ENCODE measurements at regions not wholly inside any gene's neighbourhood (a gene's known extent, or its start where the extent isn't known, plus 50 kb on each side); places are given as distances from the start of the nearest gene placed in this dataset.

GRCh38 chr2:71944806-71945602, 202.7 kb downstream of the CYP26B1 start (continued):
- TF ChIP-seq, protein P1, sequence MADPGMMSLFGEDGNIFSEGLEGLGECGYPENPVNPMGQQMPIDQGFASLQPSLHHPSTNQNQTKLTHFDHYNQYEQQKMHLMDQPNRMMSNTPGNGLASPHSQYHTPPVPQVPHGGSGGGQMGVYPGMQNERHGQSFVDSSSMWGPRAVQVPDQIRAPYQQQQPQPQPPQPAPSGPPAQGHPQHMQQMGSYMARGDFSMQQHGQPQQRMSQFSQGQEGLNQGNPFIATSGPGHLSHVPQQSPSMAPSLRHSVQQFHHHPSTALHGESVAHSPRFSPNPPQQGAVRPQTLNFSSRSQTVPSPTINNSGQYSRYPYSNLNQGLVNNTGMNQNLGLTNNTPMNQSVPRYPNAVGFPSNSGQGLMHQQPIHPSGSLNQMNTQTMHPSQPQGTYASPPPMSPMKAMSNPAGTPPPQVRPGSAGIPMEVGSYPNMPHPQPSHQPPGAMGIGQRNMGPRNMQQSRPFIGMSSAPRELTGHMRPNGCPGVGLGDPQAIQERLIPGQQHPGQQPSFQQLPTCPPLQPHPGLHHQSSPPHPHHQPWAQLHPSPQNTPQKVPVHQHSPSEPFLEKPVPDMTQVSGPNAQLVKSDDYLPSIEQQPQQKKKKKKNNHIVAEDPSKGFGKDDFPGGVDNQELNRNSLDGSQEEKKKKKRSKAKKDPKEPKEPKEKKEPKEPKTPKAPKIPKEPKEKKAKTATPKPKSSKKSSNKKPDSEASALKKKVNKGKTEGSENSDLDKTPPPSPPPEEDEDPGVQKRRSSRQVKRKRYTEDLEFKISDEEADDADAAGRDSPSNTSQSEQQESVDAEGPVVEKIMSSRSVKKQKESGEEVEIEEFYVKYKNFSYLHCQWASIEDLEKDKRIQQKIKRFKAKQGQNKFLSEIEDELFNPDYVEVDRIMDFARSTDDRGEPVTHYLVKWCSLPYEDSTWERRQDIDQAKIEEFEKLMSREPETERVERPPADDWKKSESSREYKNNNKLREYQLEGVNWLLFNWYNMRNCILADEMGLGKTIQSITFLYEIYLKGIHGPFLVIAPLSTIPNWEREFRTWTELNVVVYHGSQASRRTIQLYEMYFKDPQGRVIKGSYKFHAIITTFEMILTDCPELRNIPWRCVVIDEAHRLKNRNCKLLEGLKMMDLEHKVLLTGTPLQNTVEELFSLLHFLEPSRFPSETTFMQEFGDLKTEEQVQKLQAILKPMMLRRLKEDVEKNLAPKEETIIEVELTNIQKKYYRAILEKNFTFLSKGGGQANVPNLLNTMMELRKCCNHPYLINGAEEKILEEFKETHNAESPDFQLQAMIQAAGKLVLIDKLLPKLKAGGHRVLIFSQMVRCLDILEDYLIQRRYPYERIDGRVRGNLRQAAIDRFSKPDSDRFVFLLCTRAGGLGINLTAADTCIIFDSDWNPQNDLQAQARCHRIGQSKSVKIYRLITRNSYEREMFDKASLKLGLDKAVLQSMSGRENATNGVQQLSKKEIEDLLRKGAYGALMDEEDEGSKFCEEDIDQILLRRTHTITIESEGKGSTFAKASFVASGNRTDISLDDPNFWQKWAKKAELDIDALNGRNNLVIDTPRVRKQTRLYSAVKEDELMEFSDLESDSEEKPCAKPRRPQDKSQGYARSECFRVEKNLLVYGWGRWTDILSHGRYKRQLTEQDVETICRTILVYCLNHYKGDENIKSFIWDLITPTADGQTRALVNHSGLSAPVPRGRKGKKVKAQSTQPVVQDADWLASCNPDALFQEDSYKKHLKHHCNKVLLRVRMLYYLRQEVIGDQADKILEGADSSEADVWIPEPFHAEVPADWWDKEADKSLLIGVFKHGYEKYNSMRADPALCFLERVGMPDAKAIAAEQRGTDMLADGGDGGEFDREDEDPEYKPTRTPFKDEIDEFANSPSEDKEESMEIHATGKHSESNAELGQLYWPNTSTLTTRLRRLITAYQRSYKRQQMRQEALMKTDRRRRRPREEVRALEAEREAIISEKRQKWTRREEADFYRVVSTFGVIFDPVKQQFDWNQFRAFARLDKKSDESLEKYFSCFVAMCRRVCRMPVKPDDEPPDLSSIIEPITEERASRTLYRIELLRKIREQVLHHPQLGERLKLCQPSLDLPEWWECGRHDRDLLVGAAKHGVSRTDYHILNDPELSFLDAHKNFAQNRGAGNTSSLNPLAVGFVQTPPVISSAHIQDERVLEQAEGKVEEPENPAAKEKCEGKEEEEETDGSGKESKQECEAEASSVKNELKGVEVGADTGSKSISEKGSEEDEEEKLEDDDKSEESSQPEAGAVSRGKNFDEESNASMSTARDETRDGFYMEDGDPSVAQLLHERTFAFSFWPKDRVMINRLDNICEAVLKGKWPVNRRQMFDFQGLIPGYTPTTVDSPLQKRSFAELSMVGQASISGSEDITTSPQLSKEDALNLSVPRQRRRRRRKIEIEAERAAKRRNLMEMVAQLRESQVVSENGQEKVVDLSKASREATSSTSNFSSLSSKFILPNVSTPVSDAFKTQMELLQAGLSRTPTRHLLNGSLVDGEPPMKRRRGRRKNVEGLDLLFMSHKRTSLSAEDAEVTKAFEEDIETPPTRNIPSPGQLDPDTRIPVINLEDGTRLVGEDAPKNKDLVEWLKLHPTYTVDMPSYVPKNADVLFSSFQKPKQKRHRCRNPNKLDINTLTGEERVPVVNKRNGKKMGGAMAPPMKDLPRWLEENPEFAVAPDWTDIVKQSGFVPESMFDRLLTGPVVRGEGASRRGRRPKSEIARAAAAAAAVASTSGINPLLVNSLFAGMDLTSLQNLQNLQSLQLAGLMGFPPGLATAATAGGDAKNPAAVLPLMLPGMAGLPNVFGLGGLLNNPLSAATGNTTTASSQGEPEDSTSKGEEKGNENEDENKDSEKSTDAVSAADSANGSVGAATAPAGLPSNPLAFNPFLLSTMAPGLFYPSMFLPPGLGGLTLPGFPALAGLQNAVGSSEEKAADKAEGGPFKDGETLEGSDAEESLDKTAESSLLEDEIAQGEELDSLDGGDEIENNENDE (IDR thresholded peaks at IDR 0.05; ENCODE audit: insufficient replicate concordance, low read length), result no peak
- no peak for TF ChIP-seq SRF (IDR thresholded peaks at IDR 0.05; ENCODE audit: low read depth, low read length)
- TF ChIP-seq RAD21 (IDR thresholded peaks at IDR 0.05 in 1 of 2, conservative IDR thresholded peaks at IDR 0.05 in 1 of 2; ENCODE audit: low read depth in 2 of 2, low read length in 2 of 2), result no peak
- no peak for TF ChIP-seq YY1 (IDR thresholded peaks at IDR 0.05; ENCODE audit: low read depth, low read length)
- TF ChIP-seq CHD1 (IDR thresholded peaks at IDR 0.05; ENCODE audit: low read depth, low read length), result no peak
- no peak for TF ChIP-seq RFX5 (IDR thresholded peaks at IDR 0.05; ENCODE audit: borderline replicate concordance, low read depth, low read length)
